Fibroblast of lung (primary cell): ENCODE measurements at regions not wholly inside any gene's neighbourhood (a gene's known extent, or its start where the extent isn't known, plus 50 kb on each side); places are given as distances from the start of the nearest gene placed in this dataset.

Experiments used
- DNase-seq, 2 donors: peaks; one replicate each; pipeline versions ENCODE4 v3.0.0 to v3.0.0-alpha.2; 2010; ENCODE audit warnings: low read depth in 2 of 2
- H2AFZ ChIP-seq: 2 replicates; pipeline ENCODE4 v1.5.1; 2012; ENCODE audit warnings: low read length, control low read depth, inconsistent platforms
- H3K27ac ChIP-seq: 2 replicates; pipeline ENCODE4 v1.5.1; 2011; ENCODE audit warnings: low read length, control low read depth; ENCODE audit not compliant: insufficient read depth
- H3K27me3 ChIP-seq: 2 replicates; pipeline ENCODE4 v1.5.1; 2011; ENCODE audit warnings: mild to moderate bottlenecking, low read length; ENCODE audit not compliant: control insufficient read depth, insufficient read depth
- H3K36me3 ChIP-seq: 2 replicates; pipeline ENCODE4 v1.5.1; 2011; ENCODE audit warnings: low read length; ENCODE audit not compliant: control insufficient read depth, insufficient read depth
- H3K4me1 ChIP-seq: 2 replicates; pipeline ENCODE4 v1.5.1; 2011; ENCODE audit warnings: low read length; ENCODE audit not compliant: control insufficient read depth, insufficient read depth; ENCODE audit errors: extremely low read depth
- H3K4me2 ChIP-seq: 2 replicates; pipeline ENCODE4 v1.5.1; 2011; ENCODE audit warnings: low read length, control low read depth; ENCODE audit not compliant: insufficient read depth; ENCODE audit errors: extremely low read depth
- H3K4me3 ChIP-seq, 4 experiments: fragments of 200-600 bp in 1 of 4; sonication (generic) in 1 of 4; replicated peaks in 1 of 4; 2 replicates each; pipeline ENCODE4 v1.5.1; 2011 to 2016; ENCODE audit warnings: low read length in 4 of 4, low read depth in 3 of 4, mild to moderate bottlenecking in 3 of 4, control low read depth in 2 of 4, inconsistent platforms in 1 of 4, mixed read lengths in 1 of 4; ENCODE audit not compliant: insufficient read depth in 1 of 4; ENCODE audit errors: control extremely low read depth in 1 of 4
- H3K79me2 ChIP-seq: 2 replicates; pipeline ENCODE4 v1.5.1; 2012; ENCODE audit warnings: mild to moderate bottlenecking, low read length, inconsistent platforms; ENCODE audit not compliant: control insufficient read depth, insufficient read depth
- H3K9ac ChIP-seq: 2 replicates; pipeline ENCODE4 v1.5.1; 2011; ENCODE audit warnings: mild to moderate bottlenecking, low read length, control low read depth; ENCODE audit not compliant: insufficient read depth
- H3K9me3 ChIP-seq: 2 replicates; pipeline ENCODE4 v1.5.1; 2012; ENCODE audit warnings: low read depth, low read length; ENCODE audit not compliant: control insufficient read depth, insufficient read depth
- H4K20me1 ChIP-seq: 2 replicates; pipeline ENCODE4 v1.5.1; 2011; ENCODE audit warnings: low read length; ENCODE audit not compliant: control insufficient read depth, insufficient read depth; ENCODE audit errors: extremely low read depth
- EZH2 ChIP-seq: IDR thresholded peaks from 2 replicates; pipeline ENCODE4 v1.5.1; 2012; ENCODE audit warnings: low read length, control low read depth, mild to moderate bottlenecking; ENCODE audit errors: missing control alignments
- TF ChIP-seq, protein P1 (sequence below), 2 donors: IDR thresholded peaks in 1 of 2; conservative IDR thresholded peaks in 1 of 2; 1 replicate in 1 of 2; 2 replicates in 1 of 2; pipeline ENCODE4 v1.5.1; 2011 to 2012; ENCODE audit warnings: low read length in 2 of 2, control low read depth in 1 of 2, inconsistent platforms in 1 of 2, low read depth in 1 of 2, mild to moderate bottlenecking in 1 of 2

DNA sequence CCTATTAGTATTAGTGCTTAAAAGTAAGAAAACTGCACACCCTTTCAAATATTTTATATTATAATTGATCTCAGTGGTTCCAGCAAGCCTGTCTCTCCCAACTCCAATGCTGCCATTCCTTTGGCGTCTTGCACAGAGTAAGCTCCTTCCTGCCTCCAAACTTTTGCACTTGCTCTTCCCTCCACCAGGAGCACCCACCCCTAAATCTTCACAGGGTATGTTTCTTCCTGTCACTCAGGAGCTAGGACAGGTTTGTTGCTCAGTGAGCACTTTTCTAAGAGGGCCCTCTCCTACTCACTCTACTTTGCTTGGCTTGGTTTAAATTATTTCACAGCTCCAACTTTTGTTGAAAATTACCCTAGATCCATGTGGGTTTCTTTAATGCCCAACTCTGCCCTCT lies 189.1 kb upstream of the ADRA1B start:
- Histone ChIP-seq H3K4me2 (no peak overlapping the region), H3K9me3 (no peaks in the 10 kb centered on the region), H3K79me2 (no peaks in the 10 kb centered on the region), H3K27me3 (no peaks in the 10 kb centered on the region), H4K20me1 (no peaks in the 10 kb centered on the region), H3K36me3 (no peaks in the 10 kb centered on the region), H3K9ac (no peak overlapping the region), H3K4me3 (no peak overlapping the region), H2AFZ (no peak overlapping the region), H3K4me1 (no peaks in the 10 kb centered on the region), H3K27ac (no peak overlapping the region)
- no peak for DNase-seq
- TF ChIP-seq EZH2: no peak
- TF ChIP-seq, protein P1, sequence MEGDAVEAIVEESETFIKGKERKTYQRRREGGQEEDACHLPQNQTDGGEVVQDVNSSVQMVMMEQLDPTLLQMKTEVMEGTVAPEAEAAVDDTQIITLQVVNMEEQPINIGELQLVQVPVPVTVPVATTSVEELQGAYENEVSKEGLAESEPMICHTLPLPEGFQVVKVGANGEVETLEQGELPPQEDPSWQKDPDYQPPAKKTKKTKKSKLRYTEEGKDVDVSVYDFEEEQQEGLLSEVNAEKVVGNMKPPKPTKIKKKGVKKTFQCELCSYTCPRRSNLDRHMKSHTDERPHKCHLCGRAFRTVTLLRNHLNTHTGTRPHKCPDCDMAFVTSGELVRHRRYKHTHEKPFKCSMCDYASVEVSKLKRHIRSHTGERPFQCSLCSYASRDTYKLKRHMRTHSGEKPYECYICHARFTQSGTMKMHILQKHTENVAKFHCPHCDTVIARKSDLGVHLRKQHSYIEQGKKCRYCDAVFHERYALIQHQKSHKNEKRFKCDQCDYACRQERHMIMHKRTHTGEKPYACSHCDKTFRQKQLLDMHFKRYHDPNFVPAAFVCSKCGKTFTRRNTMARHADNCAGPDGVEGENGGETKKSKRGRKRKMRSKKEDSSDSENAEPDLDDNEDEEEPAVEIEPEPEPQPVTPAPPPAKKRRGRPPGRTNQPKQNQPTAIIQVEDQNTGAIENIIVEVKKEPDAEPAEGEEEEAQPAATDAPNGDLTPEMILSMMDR (conservative IDR thresholded peaks at IDR 0.05 in 1 of 2, IDR thresholded peaks at IDR 0.05 in 1 of 2; ENCODE audit: low read depth in 1 of 2, low read length in 2 of 2): no peak

DNA sequence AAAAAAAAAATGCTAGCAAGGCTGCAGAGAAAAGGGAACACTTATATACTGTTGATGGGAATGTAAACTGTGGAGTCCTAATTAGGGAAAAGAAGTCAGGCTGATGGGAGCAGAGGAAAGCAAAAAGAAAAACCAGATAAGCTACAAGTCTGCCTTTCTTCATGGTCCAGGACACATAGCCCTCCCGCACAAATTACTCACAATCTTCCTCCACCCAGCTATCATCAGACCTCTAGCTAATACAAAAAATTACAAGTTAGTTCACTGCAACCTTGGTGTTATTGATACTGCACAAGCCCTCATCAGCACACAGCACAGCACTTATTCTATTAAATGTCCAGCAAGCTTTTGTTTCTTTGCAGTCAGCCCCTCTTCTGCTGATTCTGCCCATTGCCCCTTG lies 186.0 kb upstream of the ADRA1B start:
- DNase-seq: no peak
- no peak overlapping the region for H3K9ac ChIP-seq
- H3K27ac ChIP-seq: no peak overlapping the region
- H3K79me2 ChIP-seq: no peaks in the 10 kb centered on the region
- no peaks in the 10 kb centered on the region for H3K36me3 ChIP-seq
- H4K20me1 ChIP-seq: no peaks in the 10 kb centered on the region
- no peak overlapping the region for H2AFZ ChIP-seq
- H3K4me1 ChIP-seq: no peaks in the 10 kb centered on the region
- no peaks in the 10 kb centered on the region for H3K9me3 ChIP-seq
- TF ChIP-seq, protein P1 (conservative IDR thresholded peaks at IDR 0.05 in 1 of 2, IDR thresholded peaks at IDR 0.05 in 1 of 2; ENCODE audit: low read depth in 1 of 2, low read length in 2 of 2): no peak
- no peak for TF ChIP-seq EZH2
- H3K27me3 ChIP-seq: no peaks in the 10 kb centered on the region
- no peak overlapping the region for H3K4me3 ChIP-seq
- no peak overlapping the region for H3K4me2 ChIP-seq

DNA sequence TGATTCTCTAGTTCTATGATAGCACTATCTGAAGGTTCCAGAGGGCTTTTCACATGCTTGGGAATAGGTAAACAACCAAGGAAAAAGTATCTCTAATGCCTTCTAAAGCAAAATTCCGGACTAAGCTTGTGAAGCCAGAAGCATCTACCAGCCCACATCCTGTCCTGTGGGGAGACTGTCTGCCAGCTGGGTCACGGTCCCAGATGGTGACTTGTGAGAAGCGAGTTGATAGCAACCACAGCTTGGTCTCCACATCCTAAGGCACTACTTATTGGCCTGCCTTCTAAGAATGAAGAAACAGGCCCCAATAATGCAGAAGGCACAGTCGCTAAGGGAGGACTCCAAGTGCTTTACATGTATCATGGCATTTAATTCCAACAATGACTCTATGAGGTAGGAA lies 184.1 kb upstream of the ADRA1B start:
- no peaks in the 10 kb centered on the region for H3K9me3 ChIP-seq
- peak in 1 of 2 donors; percentile 61 for DNase-seq
- TF ChIP-seq EZH2: no peak
- TF ChIP-seq, protein P1 (conservative IDR thresholded peaks at IDR 0.05 in 1 of 2, IDR thresholded peaks at IDR 0.05 in 1 of 2; ENCODE audit: low read depth in 1 of 2, low read length in 2 of 2): no peak
- no peaks in the 10 kb centered on the region for H3K4me1 ChIP-seq
- no peak overlapping the region for H3K4me3 ChIP-seq
- H3K27me3 ChIP-seq: no peaks in the 10 kb centered on the region
- no peak overlapping the region for H2AFZ ChIP-seq
- no peaks in the 10 kb centered on the region for H4K20me1 ChIP-seq
- H3K9ac ChIP-seq: no peak overlapping the region
- H3K36me3 ChIP-seq: no peaks in the 10 kb centered on the region
- H3K79me2 ChIP-seq: no peaks in the 10 kb centered on the region
- no peak overlapping the region for H3K27ac ChIP-seq
- H3K4me2 ChIP-seq: no peak overlapping the region
